ENCODE measurements at regions not wholly inside any gene's neighbourhood (a gene's known extent, or its start where the extent isn't known, plus 50 kb on each side); places are given as distances from the start of the nearest gene placed in this dataset.

- peaks cover 0 to 3% (median 2%) of the 10 kb centered on the region in 4 donors for H3K36me3 ChIP-seq
- TF ChIP-seq POLR2A (IDR thresholded peaks at IDR 0.05; ENCODE audit: low read depth) (no peak), EP300 (IDR thresholded peaks at IDR 0.05) (no peak), CTCF (IDR thresholded peaks at IDR 0.05) (no peak), POLR2AphosphoS5 (IDR thresholded peaks at IDR 0.05) (no peak)
- H3K27me3 ChIP-seq: no peaks in the 10 kb centered on the region
- no peak overlapping the region for H3K27ac ChIP-seq (replicated peaks in 1 of 4)
- peaks cover 20 to 58% (median 39%) of the 10 kb centered on the region in 4 donors for H3K4me1 ChIP-seq
- H3K4me3 ChIP-seq: no peak overlapping the region
- no peak for DNase-seq (ENCODE audit: extremely low spot score)
- 86% methylated on average over 6 of the region's 6 CpGs for WGBS
- no peaks in the 10 kb centered on the region for H3K9me3 ChIP-seq
- intact Hi-C loops (cut with DNase I): no loop called here
Observed at GRCh38 chr2:134133622-134134312, 120.1 kb upstream of the MGAT5 start.

- no peak overlapping the region for H3K27ac ChIP-seq (replicated peaks in 1 of 4)
- intact Hi-C loops (cut with DNase I): no loop called here
- DNase-seq (ENCODE audit: extremely low spot score): no peak
- no peak for TF ChIP-seq POLR2A (IDR thresholded peaks at IDR 0.05; ENCODE audit: low read depth)
- no peak for TF ChIP-seq POLR2AphosphoS5 (IDR thresholded peaks at IDR 0.05)
- no peak for TF ChIP-seq CTCF (IDR thresholded peaks at IDR 0.05)
- TF ChIP-seq EP300 (IDR thresholded peaks at IDR 0.05): no peak
- no peaks in the 10 kb centered on the region for H3K27me3 ChIP-seq
- H3K36me3 ChIP-seq: peaks cover 0 to 3% (median 2%) of the 10 kb centered on the region in 4 donors
- peaks cover 21 to 64% (median 42%) of the 10 kb centered on the region in 4 donors for H3K4me1 ChIP-seq
- WGBS: 82% methylated on average over 2 of the region's 2 CpGs
- no peaks in the 10 kb centered on the region for H3K9me3 ChIP-seq
- no peak overlapping the region for H3K4me3 ChIP-seq
Observed at GRCh38 chr2:134134313-134134706, 119.6 kb upstream of the MGAT5 start.

- TF ChIP-seq POLR2A (IDR thresholded peaks at IDR 0.05; ENCODE audit: low read depth): no peak
- no peak for TF ChIP-seq EP300 (IDR thresholded peaks at IDR 0.05)
- TF ChIP-seq CTCF (IDR thresholded peaks at IDR 0.05): no peak
- no peak for TF ChIP-seq POLR2AphosphoS5 (IDR thresholded peaks at IDR 0.05)
- intact Hi-C loops (cut with DNase I): no loop called here
- Histone ChIP-seq H3K36me3 (peaks cover 0 to 3% (median 2%) of the 10 kb centered on the region in 4 donors), H3K4me1 (peaks cover 25 to 66% (median 44%) of the 10 kb centered on the region in 4 donors), H3K27me3 (no peaks in the 10 kb centered on the region), H3K9me3 (no peaks in the 10 kb centered on the region), H3K27ac (replicated peaks in 1 of 4) (no peak overlapping the region), H3K4me3 (no peak overlapping the region)
- DNase-seq (ENCODE audit: extremely low spot score): no peak
- WGBS: 86% methylated on average over 3 of the region's 3 CpGs
Observed at GRCh38 chr2:134134827-134135226, 119.0 kb upstream of the MGAT5 start.

- no peak for DNase-seq (ENCODE audit: extremely low spot score)
- H3K4me1 ChIP-seq: peaks cover 25 to 74% (median 49%) of the 10 kb centered on the region in 4 donors
Observed at GRCh38 chr2:134135793-134136192, 118.1 kb upstream of the MGAT5 start.

GRCh38 chr2:134136731-134137130 lies 117.1 kb upstream of the MGAT5 start:
- H3K27ac ChIP-seq (replicated peaks in 1 of 4): peak overlapping the region; percentile 52 to 72 (median 62)
- 16% methylated on average over 2 of the region's 2 CpGs for WGBS
- H3K9me3 ChIP-seq: no peaks in the 10 kb centered on the region
- intact Hi-C loops (cut with DNase I): no loop called here
- H3K4me1 ChIP-seq: peaks cover 25 to 81% (median 55%) of the 10 kb centered on the region in 4 donors
- no peaks in the 10 kb centered on the region for H3K27me3 ChIP-seq
- H3K36me3 ChIP-seq: no peaks in the 10 kb centered on the region
- H3K4me3 ChIP-seq: peak overlapping the region; percentile 9 to 24 (median 17)
- TF ChIP-seq EP300 (IDR thresholded peaks at IDR 0.05): no peak
- no peak for DNase-seq (ENCODE audit: extremely low spot score)

More at GRCh38 chr2:134135793-134136192, 118.1 kb upstream of the MGAT5 start:
- WGBS: 46% methylated on average over 2 of the region's 2 CpGs
- H3K27ac ChIP-seq (replicated peaks in 1 of 4): no peak overlapping the region
- peaks cover 0 to 3% (median 2%) of the 10 kb centered on the region in 4 donors for H3K36me3 ChIP-seq
- no peaks in the 10 kb centered on the region for H3K27me3 ChIP-seq
- H3K9me3 ChIP-seq: no peaks in the 10 kb centered on the region
- H3K4me3 ChIP-seq: no peak overlapping the region
- intact Hi-C loops (cut with DNase I): no loop called here
- TF ChIP-seq POLR2A (IDR thresholded peaks at IDR 0.05; ENCODE audit: low read depth) (no peak), EP300 (IDR thresholded peaks at IDR 0.05) (no peak)

Measured in esophagus muscularis mucosa (tissue), 4 donors.